Right lobe of liver (tissue), 4 donors: ENCODE measurements at regions not wholly inside any gene's neighbourhood (a gene's known extent, or its start where the extent isn't known, plus 50 kb on each side); places are given as distances from the start of the nearest gene placed in this dataset.

Experiments
- CTCF ChIP-seq, 4 donors: fragments of 200-600 bp in 3 of 4; fragments of 450-650 bp in 1 of 4; IDR thresholded peaks; one replicate each; pipeline versions ENCODE4 v1.5.1 to v1.8.0; 2016 to 2022; ENCODE audit warnings: antibody characterized with exemption in 4 of 4, mild to moderate bottlenecking in 2 of 4
- POLR2A ChIP-seq: fragments of 450-650 bp; IDR thresholded peaks from one replicate; pipeline ENCODE4 v1.6.1; 2017; ENCODE audit warnings: antibody characterized with exemption, mild to moderate bottlenecking
- donor health status: DM: no; HTN: no; CAD: no.
- donor health status: DM: no; HTN: no; CAD: no.
- donor health status: DM: no; HTN: yes; CAD: no.

- TF ChIP-seq CTCF (IDR thresholded peaks at IDR 0.05), result no peak
- TF ChIP-seq POLR2A, result no peak
Observed at GRCh38 chr3:44130249-44130648, 111.4 kb upstream of the TOPAZ1 start.
